ENCODE measurements at regions not wholly inside any gene's neighbourhood (a gene's known extent, or its start where the extent isn't known, plus 50 kb on each side); places are given as distances from the start of the nearest gene placed in this dataset.

- no peak for DNase-seq
Measured at GRCh38 chr5:98657559-98657958, 115.9 kb upstream of the RGMB start.

- DNase-seq, result no peak
Measured at GRCh38 chr5:98663521-98663920, 109.9 kb upstream of the RGMB start.

GRCh38 chr5:98664736-98665135 lies 108.7 kb upstream of the RGMB start:
- no peak for DNase-seq

GRCh38 chr5:98679963-98680362 lies 93.5 kb upstream of the RGMB start:
- DNase-seq, result no peak

- DNase-seq, result no peak
Measured at GRCh38 chr5:98690002-98690401, 83.5 kb upstream of the RGMB start.

- no peak for DNase-seq
Measured at GRCh38 chr5:98694902-98695301, 78.6 kb upstream of the RGMB start.

- no peak for DNase-seq
Measured at GRCh38 chr5:98698359-98698758, 75.1 kb upstream of the RGMB start.

- DNase-seq, result no peak
Measured at GRCh38 chr5:98700730-98701129, 72.7 kb upstream of the RGMB start.

- DNase-seq, result no peak
Measured at GRCh38 chr5:98705841-98706240, 67.6 kb upstream of the RGMB start.

GRCh38 chr5:98709681-98710080 lies 63.8 kb upstream of the RGMB start:
- no peak for DNase-seq

- no peak for DNase-seq
Measured at GRCh38 chr5:98713027-98713426, 60.4 kb upstream of the RGMB start.

GRCh38 chr5:98713856-98714255 lies 59.6 kb upstream of the RGMB start:
- no peak for DNase-seq

- peak; percentile 1 for DNase-seq
Measured at GRCh38 chr5:98714710-98715288, 58.7 kb upstream of the RGMB start.

- DNase-seq, result no peak
Measured at GRCh38 chr5:98721231-98721928, 52.1 kb upstream of the RGMB start.

GRCh38 chr5:98722188-98722587 lies 51.3 kb upstream of the RGMB start:
- no peak for DNase-seq

- DNase-seq, result no peak
Measured at GRCh38 chr5:98723061-98723460, 50.4 kb upstream of the RGMB start.
